GM23338 (cell line): ENCODE measurements at regions not wholly inside any gene's neighbourhood (a gene's known extent, or its start where the extent isn't known, plus 50 kb on each side); places are given as distances from the start of the nearest gene placed in this dataset.
"Not testable (repeated sequence)": the region's sequence is repeated elsewhere in the genome, so short reads cannot be mapped to it uniquely, and the experiment has no call there.

Experiments
- ATAC-seq: fragments of 200-7000 bp; cut with Tn5 transposase; 3 replicates; pipeline ENCODE4 v1.9.1; 2020
- DNase-seq: peaks from one replicate; pipeline ENCODE4 v3.0.0-alpha.2; 2015; ENCODE audit warnings: low spot score
- H2AFZ ChIP-seq: fragments of 200-600 bp; sonication (generic); 2 replicates; pipeline ENCODE4 v1.8.0; 2016; ENCODE audit warnings: antibody characterized with exemption, mild to moderate bottlenecking, moderate library complexity
- H3F3A ChIP-seq: fragments of 200-600 bp; sonication (generic); replicated peaks from 2 replicates; pipeline ENCODE4 v1.8.0; 2017; ENCODE audit warnings: antibody characterized with exemption, mixed run types, low read depth
- H3K27ac ChIP-seq: fragments of 200-600 bp; sonication (generic); 2 replicates; pipeline ENCODE4 v1.6.1; 2016; ENCODE audit warnings: low read depth
- H3K27me3 ChIP-seq: fragments of 200-600 bp; sonication (generic); 2 replicates; pipeline ENCODE4 v1.8.0; 2016; ENCODE audit warnings: mild to moderate bottlenecking, mixed run types, moderate library complexity; ENCODE audit not compliant: insufficient read depth
- H3K36me3 ChIP-seq: fragments of 200-600 bp; sonication (generic); 2 replicates; pipeline ENCODE4 v1.8.0; 2016; ENCODE audit warnings: mild to moderate bottlenecking; ENCODE audit not compliant: insufficient read depth
- H3K4me1 ChIP-seq: fragments of 200-600 bp; sonication (generic); 2 replicates; pipeline ENCODE4 v1.8.0; 2016; ENCODE audit warnings: mild to moderate bottlenecking, moderate library complexity; ENCODE audit not compliant: insufficient read depth
- H3K4me2 ChIP-seq: fragments of 200-600 bp; sonication (generic); 2 replicates; pipeline ENCODE4 v1.7.1; 2017; ENCODE audit warnings: mixed run types
- H3K4me3 ChIP-seq: fragments of 200-600 bp; sonication (generic); 2 replicates; pipeline ENCODE4 v1.6.1; 2016; ENCODE audit warnings: mixed run types
- H3K79me2 ChIP-seq: fragments of 200-600 bp; sonication (generic); replicated peaks from 2 replicates; pipeline ENCODE4 v1.8.0; 2017; ENCODE audit warnings: mild to moderate bottlenecking; ENCODE audit not compliant: insufficient read depth
- H3K9me2 ChIP-seq: fragments of 200-600 bp; sonication (generic); 2 replicates; pipeline ENCODE4 v1.8.0; 2017; ENCODE audit not compliant: insufficient read depth
- H4K20me1 ChIP-seq: fragments of 200-600 bp; sonication (generic); replicated peaks from 2 replicates; pipeline ENCODE4 v1.8.0; 2017; ENCODE audit warnings: mild to moderate bottlenecking; ENCODE audit not compliant: insufficient read depth
- H3K27ac Mint-ChIP-seq: 2 replicates; pipeline ENCODE4 v1.8.0; 2020; ENCODE audit warnings: inconsistent platforms, mild to moderate bottlenecking, moderate library complexity, mixed read lengths
- H3K27me3 Mint-ChIP-seq: 3 replicates; pipeline ENCODE4 v1.8.0; 2022; ENCODE audit warnings: low read depth, mild to moderate bottlenecking, moderate library complexity, mixed read lengths, inconsistent platforms; ENCODE audit not compliant: insufficient read depth, poor library complexity
- H3K36me3 Mint-ChIP-seq: 3 replicates; pipeline ENCODE4 v1.8.0; 2021; ENCODE audit warnings: low read depth, mild to moderate bottlenecking, inconsistent platforms, moderate library complexity, mixed read lengths
- H3K4me1 Mint-ChIP-seq: 3 replicates; pipeline ENCODE4 v1.8.0; 2020; ENCODE audit warnings: mild to moderate bottlenecking, inconsistent platforms, mixed read lengths
- H3K4me3 Mint-ChIP-seq: 3 replicates; pipeline ENCODE4 v1.8.0; 2021; ENCODE audit warnings: moderate library complexity, mild to moderate bottlenecking, inconsistent platforms, mixed read lengths
- H3K9me3 Mint-ChIP-seq: 3 replicates; pipeline ENCODE4 v1.8.0; 2020; ENCODE audit warnings: moderate library complexity, mild to moderate bottlenecking, inconsistent platforms, mixed read lengths

- H3K4me3 ChIP-seq, H3K36me3 Mint-ChIP-seq, H3K9me2 ChIP-seq, H4K20me1 ChIP-seq, H3K36me3 ChIP-seq, H3K4me1 ChIP-seq, H3F3A ChIP-seq, DNase-seq, H3K79me2 ChIP-seq, H3K27me3 Mint-ChIP-seq, H3K9me3 Mint-ChIP-seq, H3K4me3 Mint-ChIP-seq, H3K27ac Mint-ChIP-seq, H2AFZ ChIP-seq, H3K4me2 ChIP-seq, H3K4me1 Mint-ChIP-seq, ATAC-seq, H3K27ac ChIP-seq, H3K27me3 ChIP-seq: not testable (repeated sequence)
Observed at GRCh38 chrY:18188982-18189683, 163.5 kb downstream of the CDY2A start.

- H3K4me1 Mint-ChIP-seq, H3K36me3 ChIP-seq, H3K27ac Mint-ChIP-seq, DNase-seq, H3K27me3 Mint-ChIP-seq, H4K20me1 ChIP-seq, H3K27ac ChIP-seq, ATAC-seq, H3K4me2 ChIP-seq, H3K4me3 ChIP-seq, H3K79me2 ChIP-seq, H3K4me1 ChIP-seq, H2AFZ ChIP-seq, H3K36me3 Mint-ChIP-seq, H3K27me3 ChIP-seq, H3K9me3 Mint-ChIP-seq, H3F3A ChIP-seq, H3K9me2 ChIP-seq, H3K4me3 Mint-ChIP-seq: not testable (repeated sequence)
Observed at GRCh38 chrY:18237580-18237979, 212.0 kb downstream of the CDY2A start.

- H3K4me3 ChIP-seq, H3K4me3 Mint-ChIP-seq, H3K79me2 ChIP-seq, H3K9me3 Mint-ChIP-seq, H2AFZ ChIP-seq, H3K27ac ChIP-seq, H3K4me2 ChIP-seq, H3K27me3 Mint-ChIP-seq, H3K27me3 ChIP-seq, H3K36me3 Mint-ChIP-seq, H3K4me1 ChIP-seq, H3F3A ChIP-seq, H3K4me1 Mint-ChIP-seq, H3K36me3 ChIP-seq, H4K20me1 ChIP-seq, H3K9me2 ChIP-seq, DNase-seq, H3K27ac Mint-ChIP-seq: not testable (repeated sequence)
- ATAC-seq = peak; percentile 77
Observed at GRCh38 chrY:18262562-18262961, 237.0 kb downstream of the CDY2A start.

- H3K27me3 Mint-ChIP-seq, H3K4me1 Mint-ChIP-seq, H3F3A ChIP-seq, H3K79me2 ChIP-seq, H3K27ac ChIP-seq, H3K4me1 ChIP-seq, H3K36me3 Mint-ChIP-seq, H3K9me2 ChIP-seq, H3K4me3 Mint-ChIP-seq, DNase-seq, H3K4me2 ChIP-seq, H3K27ac Mint-ChIP-seq, ATAC-seq, H4K20me1 ChIP-seq, H3K9me3 Mint-ChIP-seq, H3K36me3 ChIP-seq, H2AFZ ChIP-seq, H3K27me3 ChIP-seq, H3K4me3 ChIP-seq: not testable (repeated sequence)
Observed at GRCh38 chrY:18271126-18271525, 245.5 kb downstream of the CDY2A start.

GRCh38 chrY:18294353-18294752 is 252.2 kb upstream of the HSFY1 start:
- not testable (repeated sequence) for H3K9me3 Mint-ChIP-seq, H3K4me1 Mint-ChIP-seq, H3K27me3 Mint-ChIP-seq, H3K4me1 ChIP-seq, H3F3A ChIP-seq, H3K4me3 Mint-ChIP-seq, H3K4me3 ChIP-seq, H3K36me3 ChIP-seq, DNase-seq, H3K27ac ChIP-seq, H3K27me3 ChIP-seq, H3K79me2 ChIP-seq, H4K20me1 ChIP-seq, H3K4me2 ChIP-seq, ATAC-seq, H2AFZ ChIP-seq, H3K36me3 Mint-ChIP-seq, H3K9me2 ChIP-seq, H3K27ac Mint-ChIP-seq

- not testable (repeated sequence) for H2AFZ ChIP-seq, H3K27me3 ChIP-seq, H3K9me3 Mint-ChIP-seq, H3K27ac Mint-ChIP-seq, H3K36me3 ChIP-seq, H3K4me2 ChIP-seq, H3K4me3 Mint-ChIP-seq, H3K4me1 Mint-ChIP-seq, H3K27ac ChIP-seq, H3K36me3 Mint-ChIP-seq, ATAC-seq, DNase-seq, H3K9me2 ChIP-seq, H3K4me3 ChIP-seq, H3F3A ChIP-seq, H3K4me1 ChIP-seq, H4K20me1 ChIP-seq, H3K27me3 Mint-ChIP-seq, H3K79me2 ChIP-seq
Observed at GRCh38 chrY:18298461-18298860, 248.1 kb upstream of the HSFY1 start.

- H3F3A ChIP-seq, H3K4me3 ChIP-seq, H3K4me1 Mint-ChIP-seq, H3K27ac ChIP-seq, H4K20me1 ChIP-seq, H3K4me1 ChIP-seq, ATAC-seq, H3K27me3 Mint-ChIP-seq, H3K36me3 ChIP-seq, H3K4me2 ChIP-seq, H3K27ac Mint-ChIP-seq, H3K4me3 Mint-ChIP-seq, H3K9me3 Mint-ChIP-seq, H3K79me2 ChIP-seq, DNase-seq, H3K9me2 ChIP-seq, H3K27me3 ChIP-seq, H2AFZ ChIP-seq, H3K36me3 Mint-ChIP-seq: not testable (repeated sequence)
Observed at GRCh38 chrY:18306344-18306743, 240.2 kb upstream of the HSFY1 start.
